GM06990 (cell line): ENCODE measurements at regions not wholly inside any gene's neighbourhood (a gene's known extent, or its start where the extent isn't known, plus 50 kb on each side); places are given as distances from the start of the nearest gene placed in this dataset.
"Not testable (repeated sequence)": the region's sequence is repeated elsewhere in the genome, so short reads cannot be mapped to it uniquely, and the experiment has no call there.

Experiments used
- DNase-seq: peaks from one replicate; pipeline ENCODE4 v3.0.0-alpha.2; 2011; ENCODE audit not compliant: insufficient read length; ENCODE audit errors: extremely low read depth
- H3K27me3 ChIP-seq: replicated peaks from 2 replicates; pipeline ENCODE4 v1.6.0; 2011; ENCODE audit warnings: low read length; ENCODE audit not compliant: control insufficient read depth, insufficient read depth
- H3K36me3 ChIP-seq: 2 replicates; pipeline ENCODE4 v1.5.1; 2011; ENCODE audit warnings: low read length; ENCODE audit not compliant: control insufficient read depth, insufficient read depth
- H3K4me3 ChIP-seq: replicated peaks from 2 replicates; pipeline ENCODE4 v1.5.1; 2011; ENCODE audit warnings: low read depth, mild to moderate bottlenecking, control low read depth, low read length

- not testable (repeated sequence) for DNase-seq, H3K36me3 ChIP-seq, H3K4me3 ChIP-seq, H3K27me3 ChIP-seq
Observed at GRCh38 chr7:128561116-128561722, 84.7 kb downstream of the METTL2B start.

- not testable (repeated sequence) for DNase-seq, H3K36me3 ChIP-seq, H3K4me3 ChIP-seq, H3K27me3 ChIP-seq
Observed at GRCh38 chr7:128562795-128563194, 86.2 kb downstream of the METTL2B start.

DNA sequence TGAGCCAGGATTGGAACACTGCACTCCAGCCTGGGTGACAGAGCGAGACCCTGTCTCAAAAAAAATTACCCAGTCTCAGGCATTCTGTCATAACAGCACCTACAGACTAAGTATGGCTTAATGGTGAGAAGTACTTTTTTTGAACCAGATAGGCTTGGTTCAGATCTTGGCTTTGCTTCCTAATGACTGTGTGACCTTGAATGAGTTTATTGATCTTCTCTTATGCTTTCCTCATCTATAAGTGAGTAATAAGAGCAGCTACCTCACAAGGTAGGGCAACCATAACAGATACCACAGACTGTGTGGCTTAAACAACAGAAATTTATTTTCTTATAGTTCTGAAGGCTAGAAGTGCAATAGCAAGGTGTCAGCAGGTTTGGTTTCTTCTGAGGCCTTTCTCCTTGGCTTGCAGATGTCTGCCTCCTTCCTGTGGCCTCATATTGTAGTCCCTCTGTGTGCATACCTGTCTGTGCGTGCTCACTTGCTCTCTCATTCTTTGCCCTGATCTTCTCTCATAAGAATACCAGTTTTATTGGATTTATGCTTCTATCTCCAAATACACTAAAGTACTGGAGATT is 87.7 kb downstream of the METTL2B start:
- not testable (repeated sequence) for H3K4me3 ChIP-seq, H3K27me3 ChIP-seq, H3K36me3 ChIP-seq, DNase-seq

DNA sequence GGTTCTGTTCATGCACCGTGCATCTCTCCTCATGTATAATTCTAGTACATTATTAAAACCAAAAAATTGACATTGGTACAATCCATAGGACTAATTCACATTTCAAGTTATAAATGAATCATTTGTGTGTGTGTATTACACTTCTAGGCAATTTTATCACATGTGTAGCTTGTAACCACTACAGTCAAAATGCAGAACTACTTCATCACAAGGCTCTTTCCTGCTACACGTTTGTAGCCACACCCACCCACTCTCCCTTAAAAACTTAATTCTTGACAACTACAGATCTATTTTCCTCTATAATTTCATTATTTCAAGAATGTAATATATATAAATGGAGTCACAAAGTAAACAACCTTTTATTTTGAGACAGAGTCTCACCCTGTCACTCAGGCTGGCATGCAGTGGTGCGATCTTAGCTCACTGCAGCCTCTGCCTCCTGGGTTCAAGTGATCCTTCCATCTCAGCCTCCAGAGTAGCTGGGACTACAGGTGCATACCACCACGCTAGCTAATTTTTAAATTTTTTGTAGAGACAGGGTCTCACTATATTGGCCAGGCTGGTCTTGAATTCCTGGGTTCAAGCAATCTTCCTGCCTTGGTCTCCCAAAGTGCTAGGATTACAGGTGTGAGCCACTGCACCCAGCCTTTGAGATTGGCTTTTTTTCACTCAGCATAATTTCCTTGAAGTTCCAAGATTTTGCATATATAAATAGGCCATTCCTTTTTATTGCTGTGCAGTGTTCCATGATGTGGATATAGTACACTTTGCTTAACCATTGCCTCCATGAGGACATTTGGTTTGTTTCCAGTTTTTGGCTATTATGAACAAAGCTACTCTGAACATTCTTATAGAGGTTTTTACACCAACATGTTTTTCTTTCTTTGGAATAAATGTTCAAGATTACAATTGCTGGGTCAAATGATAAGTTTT is 88.7 kb downstream of the METTL2B start:
- H3K36me3 ChIP-seq, H3K4me3 ChIP-seq, DNase-seq, H3K27me3 ChIP-seq: not testable (repeated sequence)

GRCh38 chr7:128575277-128575676 is 96.8 kb upstream of the GARIN1A start:
- H3K36me3 ChIP-seq, DNase-seq, H3K27me3 ChIP-seq, H3K4me3 ChIP-seq: not testable (repeated sequence)

GRCh38 chr7:128576953-128577352 is 95.1 kb upstream of the GARIN1A start:
- H3K4me3 ChIP-seq, DNase-seq, H3K27me3 ChIP-seq, H3K36me3 ChIP-seq: not testable (repeated sequence)

DNA sequence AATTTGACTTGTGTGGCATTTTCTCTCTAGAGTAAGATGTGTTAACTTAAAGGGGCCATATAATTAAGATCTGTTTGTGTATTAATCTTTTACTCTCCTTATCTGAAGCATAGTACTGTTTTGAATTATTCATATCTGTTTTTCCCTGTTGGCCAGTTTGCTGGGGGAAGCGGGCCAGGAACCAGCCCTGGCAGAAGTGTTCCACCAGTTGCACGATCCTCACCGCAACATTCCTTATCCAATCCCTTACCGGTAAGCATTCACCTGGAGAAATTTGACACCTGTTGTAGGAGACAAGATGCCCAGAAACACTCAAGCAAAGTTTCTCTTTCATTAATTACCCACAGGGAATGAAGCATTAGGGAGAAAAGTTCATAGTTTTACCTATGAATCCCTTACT is 92.2 kb upstream of the GARIN1A start:
- not testable (repeated sequence) for H3K27me3 ChIP-seq, H3K36me3 ChIP-seq, DNase-seq, H3K4me3 ChIP-seq

DNA sequence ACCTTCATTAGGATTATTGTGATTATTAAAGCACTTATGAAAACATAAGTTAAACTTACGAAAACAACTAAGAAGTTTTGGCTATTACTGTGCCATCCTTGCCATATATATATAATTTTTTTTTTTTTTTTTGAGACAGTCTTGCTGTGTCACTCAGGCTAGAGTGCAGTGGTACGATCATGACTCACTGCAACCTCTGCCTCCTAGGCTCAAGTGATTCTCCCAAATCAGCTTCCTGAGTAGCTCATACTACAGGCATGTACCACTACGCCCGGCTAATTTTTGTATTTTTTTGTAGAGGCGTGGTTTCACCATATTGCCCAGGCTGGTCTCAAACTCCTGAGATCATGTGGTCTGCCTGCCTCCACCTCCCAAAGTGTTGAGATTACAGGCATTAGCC is 91.0 kb upstream of the GARIN1A start:
- not testable (repeated sequence) for H3K36me3 ChIP-seq, DNase-seq, H3K4me3 ChIP-seq, H3K27me3 ChIP-seq

DNA sequence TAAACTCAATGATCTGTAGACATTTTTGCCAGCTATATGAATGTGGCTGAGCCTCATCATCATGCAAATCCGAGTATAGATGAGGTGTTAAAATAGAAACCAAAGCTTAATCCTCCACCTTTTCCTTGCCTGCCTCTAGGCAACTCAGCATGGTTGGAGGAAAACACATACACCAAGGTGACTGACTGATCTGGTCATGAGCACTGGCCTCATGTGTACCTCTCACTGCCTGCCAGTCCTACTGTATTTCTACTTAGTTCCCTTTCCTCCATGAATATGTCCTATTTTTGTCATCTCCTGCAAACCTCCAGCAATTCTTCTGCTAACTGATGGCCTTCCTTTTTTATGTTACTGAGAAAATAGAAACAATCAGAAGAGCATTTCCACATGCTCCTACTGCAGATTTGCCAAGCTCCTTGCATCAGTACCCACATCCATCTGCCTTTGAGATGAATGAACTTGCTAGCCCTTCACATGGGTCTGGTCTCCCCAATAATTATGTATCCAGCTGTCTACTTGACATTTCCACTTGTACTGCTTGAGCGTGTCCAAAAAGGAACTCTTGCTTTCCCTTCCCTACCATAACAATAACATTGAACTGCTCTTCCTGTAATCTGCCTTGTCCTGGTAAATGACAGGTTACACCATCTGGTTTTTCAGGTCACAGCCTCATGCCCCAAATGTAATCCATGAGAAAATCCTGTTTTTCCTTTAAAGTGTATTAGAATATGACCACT is 90.1 kb upstream of the GARIN1A start:
- H3K36me3 ChIP-seq, H3K4me3 ChIP-seq, H3K27me3 ChIP-seq, DNase-seq: not testable (repeated sequence)

GRCh38 chr7:128586715-128587114 is 85.4 kb upstream of the GARIN1A start:
- not testable (repeated sequence) for H3K4me3 ChIP-seq, H3K36me3 ChIP-seq, H3K27me3 ChIP-seq, DNase-seq
